ENCODE measurements at regions not wholly inside any gene's neighbourhood (a gene's known extent, or its start where the extent isn't known, plus 50 kb on each side); places are given as distances from the start of the nearest gene placed in this dataset.
A peak's percentile ranks its signal among the peaks of the same experiment; 100 is the strongest.

DNA sequence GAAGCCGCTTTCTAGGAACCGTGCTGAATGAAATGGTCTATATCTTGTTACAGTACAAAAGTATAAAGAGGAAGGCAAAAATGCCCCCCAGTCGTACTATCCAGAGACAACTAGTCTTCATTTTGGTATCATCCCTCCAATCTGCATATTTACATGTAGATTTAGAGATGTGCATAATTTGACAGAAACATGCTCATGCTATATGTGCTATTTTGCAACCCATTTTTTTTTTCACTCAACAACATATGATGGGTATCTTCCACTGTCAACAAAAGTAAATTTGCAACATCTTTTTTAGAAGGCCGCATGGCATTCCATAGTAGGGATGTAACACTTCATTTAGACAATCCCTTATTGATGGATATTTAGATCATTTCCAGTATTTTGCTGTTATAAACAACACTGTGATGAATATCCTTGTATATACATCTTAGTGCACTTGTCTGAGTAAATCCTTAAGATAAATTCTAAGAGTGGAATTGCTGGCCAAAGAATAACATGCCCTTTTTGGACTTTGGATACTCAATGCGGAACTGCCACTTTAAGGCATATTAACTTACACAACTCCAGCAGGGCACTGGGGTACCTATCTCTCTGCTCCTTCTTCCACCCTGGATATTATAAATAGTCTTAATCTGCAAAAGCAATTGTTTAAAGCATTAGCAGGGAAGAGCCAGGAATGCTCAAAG, 71.1 kb upstream of the SH3PXD2B start:
- no peak for DNase-seq (ENCODE audit: extremely low spot score, unreplicated experiment)
- Mint-ChIP-seq H3K27ac (ENCODE audit: unreplicated experiment) (no peak overlapping the region), H3K9me3 (ENCODE audit: unreplicated experiment) (peaks cover 20% of the 10 kb centered on the region), H3K4me3 (ENCODE audit: unreplicated experiment) (no peak overlapping the region), H3K27me3 (ENCODE audit: unreplicated experiment) (peaks cover 49% of the 10 kb centered on the region), H3K36me3 (ENCODE audit: unreplicated experiment) (no peaks in the 10 kb centered on the region), H3K4me1 (ENCODE audit: unreplicated experiment) (peaks cover 2% of the 10 kb centered on the region)
- TF ChIP-seq, protein P1, sequence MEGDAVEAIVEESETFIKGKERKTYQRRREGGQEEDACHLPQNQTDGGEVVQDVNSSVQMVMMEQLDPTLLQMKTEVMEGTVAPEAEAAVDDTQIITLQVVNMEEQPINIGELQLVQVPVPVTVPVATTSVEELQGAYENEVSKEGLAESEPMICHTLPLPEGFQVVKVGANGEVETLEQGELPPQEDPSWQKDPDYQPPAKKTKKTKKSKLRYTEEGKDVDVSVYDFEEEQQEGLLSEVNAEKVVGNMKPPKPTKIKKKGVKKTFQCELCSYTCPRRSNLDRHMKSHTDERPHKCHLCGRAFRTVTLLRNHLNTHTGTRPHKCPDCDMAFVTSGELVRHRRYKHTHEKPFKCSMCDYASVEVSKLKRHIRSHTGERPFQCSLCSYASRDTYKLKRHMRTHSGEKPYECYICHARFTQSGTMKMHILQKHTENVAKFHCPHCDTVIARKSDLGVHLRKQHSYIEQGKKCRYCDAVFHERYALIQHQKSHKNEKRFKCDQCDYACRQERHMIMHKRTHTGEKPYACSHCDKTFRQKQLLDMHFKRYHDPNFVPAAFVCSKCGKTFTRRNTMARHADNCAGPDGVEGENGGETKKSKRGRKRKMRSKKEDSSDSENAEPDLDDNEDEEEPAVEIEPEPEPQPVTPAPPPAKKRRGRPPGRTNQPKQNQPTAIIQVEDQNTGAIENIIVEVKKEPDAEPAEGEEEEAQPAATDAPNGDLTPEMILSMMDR (IDR thresholded peaks at IDR 0.05) = no peak

DNA sequence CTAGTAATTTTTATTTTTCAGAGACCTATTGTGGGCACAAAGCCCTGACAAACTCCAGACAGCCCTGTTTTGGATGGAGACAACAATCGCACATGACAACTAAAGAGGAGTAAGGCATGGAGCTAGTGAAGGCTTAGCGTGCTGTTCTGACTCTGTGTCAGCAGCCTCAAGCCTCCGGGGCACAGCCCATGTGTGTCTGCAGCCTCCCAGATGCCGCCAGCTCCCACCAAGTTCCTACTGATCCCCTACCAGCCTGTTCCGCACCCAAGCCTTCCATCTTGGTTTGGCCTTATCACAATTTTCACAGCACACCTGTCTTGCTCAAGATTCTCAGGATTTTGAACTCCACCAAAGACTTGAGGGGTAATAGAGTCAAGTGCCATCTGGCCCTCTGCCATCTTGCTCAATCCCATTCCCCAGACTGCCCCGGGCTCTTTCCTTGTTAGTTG, 70.3 kb upstream of the SH3PXD2B start:
- H3K9me3 Mint-ChIP-seq (ENCODE audit: unreplicated experiment) = peaks cover 26% of the 10 kb centered on the region
- no peak overlapping the region for H3K4me3 Mint-ChIP-seq (ENCODE audit: unreplicated experiment)
- H3K36me3 Mint-ChIP-seq (ENCODE audit: unreplicated experiment) = no peaks in the 10 kb centered on the region
- peaks cover 2% of the 10 kb centered on the region for H3K4me1 Mint-ChIP-seq (ENCODE audit: unreplicated experiment)
- TF ChIP-seq, protein P1 (IDR thresholded peaks at IDR 0.05) = no peak
- peaks cover 51% of the 10 kb centered on the region for H3K27me3 Mint-ChIP-seq (ENCODE audit: unreplicated experiment)
- H3K27ac Mint-ChIP-seq (ENCODE audit: unreplicated experiment) = no peak overlapping the region
- peak; percentile 73 for DNase-seq (ENCODE audit: extremely low spot score, unreplicated experiment)

DNA sequence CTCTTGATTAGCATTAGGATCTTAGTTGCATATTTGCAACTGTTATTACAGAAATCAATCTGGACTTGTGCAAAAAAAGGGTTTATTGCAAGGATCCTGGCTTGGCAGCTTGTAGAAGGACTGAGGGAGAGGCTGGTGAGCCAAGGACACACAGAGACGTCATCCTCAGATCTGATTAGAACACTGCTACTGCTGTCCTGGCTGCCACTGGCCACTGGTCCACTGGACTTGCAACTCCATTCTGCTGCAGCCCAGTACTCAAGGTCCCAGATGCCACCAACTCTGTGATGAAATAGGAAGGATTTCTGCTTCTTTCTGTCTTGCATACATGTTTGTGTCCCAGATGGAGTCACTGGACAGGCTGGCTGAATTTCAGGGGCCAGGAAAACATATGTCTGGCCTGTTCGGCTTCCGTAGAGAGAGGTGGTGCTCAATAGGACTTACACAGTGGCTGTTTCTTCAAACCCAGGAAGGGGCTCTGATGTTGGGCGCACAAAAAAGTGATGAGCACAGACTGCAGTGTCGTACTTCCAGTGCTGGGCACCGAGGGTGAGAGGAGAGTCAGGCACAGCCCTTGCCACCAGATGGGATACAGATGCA, 68.9 kb upstream of the SH3PXD2B start:
- Mint-ChIP-seq H3K27me3 (ENCODE audit: unreplicated experiment) (peaks cover 62% of the 10 kb centered on the region), H3K36me3 (ENCODE audit: unreplicated experiment) (no peaks in the 10 kb centered on the region), H3K4me3 (ENCODE audit: unreplicated experiment) (no peak overlapping the region), H3K27ac (ENCODE audit: unreplicated experiment) (no peak overlapping the region), H3K9me3 (ENCODE audit: unreplicated experiment) (peaks cover 34% of the 10 kb centered on the region), H3K4me1 (ENCODE audit: unreplicated experiment) (no peaks in the 10 kb centered on the region)
- TF ChIP-seq, protein P1 (IDR thresholded peaks at IDR 0.05) = no peak
- DNase-seq (ENCODE audit: extremely low spot score, unreplicated experiment) = peak; percentile 53

- no peak for DNase-seq (ENCODE audit: extremely low spot score, unreplicated experiment)
- TF ChIP-seq, protein P1 (IDR thresholded peaks at IDR 0.05) = no peak
- Mint-ChIP-seq H3K9me3 (ENCODE audit: unreplicated experiment) (peaks cover 36% of the 10 kb centered on the region), H3K4me3 (ENCODE audit: unreplicated experiment) (no peak overlapping the region), H3K36me3 (ENCODE audit: unreplicated experiment) (no peaks in the 10 kb centered on the region), H3K27ac (ENCODE audit: unreplicated experiment) (no peak overlapping the region), H3K4me1 (ENCODE audit: unreplicated experiment) (no peaks in the 10 kb centered on the region), H3K27me3 (ENCODE audit: unreplicated experiment) (peaks cover 61% of the 10 kb centered on the region)
Measured at GRCh38 chr5:172521338-172521932, 67.1 kb upstream of the SH3PXD2B start.

DNA sequence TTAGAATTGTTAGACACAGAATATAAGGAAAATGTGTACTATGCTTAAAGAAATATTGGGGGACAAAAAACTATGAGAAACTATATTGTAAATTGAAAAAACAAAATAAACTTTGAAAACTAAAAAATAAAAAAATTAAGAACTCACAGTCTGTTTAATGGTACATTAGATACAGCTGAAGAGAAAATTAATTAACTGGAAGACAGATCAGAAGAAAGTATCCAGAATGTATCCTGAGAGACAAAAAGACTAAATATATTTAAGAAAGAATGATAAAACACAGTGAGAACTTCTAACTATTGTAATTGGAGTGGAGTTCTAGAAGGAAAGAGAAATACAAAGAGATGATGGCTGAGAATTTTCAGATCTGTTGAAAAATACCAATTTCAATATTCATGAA, 57.6 kb upstream of the SH3PXD2B start:
- no peak overlapping the region for H3K27ac Mint-ChIP-seq (ENCODE audit: unreplicated experiment)
- H3K4me3 Mint-ChIP-seq (ENCODE audit: unreplicated experiment) = no peak overlapping the region
- H3K27me3 Mint-ChIP-seq (ENCODE audit: unreplicated experiment) = peaks cover 61% of the 10 kb centered on the region
- H3K36me3 Mint-ChIP-seq (ENCODE audit: unreplicated experiment) = no peaks in the 10 kb centered on the region
- DNase-seq (ENCODE audit: extremely low spot score, unreplicated experiment) = no peak
- TF ChIP-seq, protein P1 (IDR thresholded peaks at IDR 0.05) = no peak
- H3K4me1 Mint-ChIP-seq (ENCODE audit: unreplicated experiment) = no peaks in the 10 kb centered on the region
- peaks cover 23% of the 10 kb centered on the region for H3K9me3 Mint-ChIP-seq (ENCODE audit: unreplicated experiment)

All from osteocyte (in vitro differentiated cells).